ENCODE measurements at regions not wholly inside any gene's neighbourhood (a gene's known extent, or its start where the extent isn't known, plus 50 kb on each side); places are given as distances from the start of the nearest gene placed in this dataset.

- no peak overlapping the region for H3K4me3 ChIP-seq
- H3K9me3 ChIP-seq (replicated peaks): no peaks in the 10 kb centered on the region
- no peak overlapping the region for H3K27ac ChIP-seq
- no peaks in the 10 kb centered on the region for H3K27me3 ChIP-seq (replicated peaks)
- DNase-seq (ENCODE audit: low read depth in 1 of 2, low spot score in 2 of 2): no peak
- peaks cover 9% of the 10 kb centered on the region for H3K36me3 ChIP-seq
- H3K4me1 ChIP-seq (replicated peaks): no peaks in the 10 kb centered on the region
These were observed 359.2 kb downstream of the MTX2 start for GRCh38 chr2:176628438-176628837.

GRCh38 chr2:176633754-176634153, 364.5 kb downstream of the MTX2 start:
- peaks cover 4% of the 10 kb centered on the region for H3K4me1 ChIP-seq (replicated peaks)
- DNase-seq (ENCODE audit: low read depth in 1 of 2, low spot score in 2 of 2): no peak
- no peaks in the 10 kb centered on the region for H3K27me3 ChIP-seq (replicated peaks)
- H3K4me3 ChIP-seq: no peak overlapping the region
- H3K36me3 ChIP-seq: peaks cover 9% of the 10 kb centered on the region
- H3K27ac ChIP-seq: no peak overlapping the region
- H3K9me3 ChIP-seq (replicated peaks): no peaks in the 10 kb centered on the region

GRCh38 chr2:176636401-176636800, 367.2 kb downstream of the MTX2 start:
- no peaks in the 10 kb centered on the region for H3K27me3 ChIP-seq (replicated peaks)
- no peaks in the 10 kb centered on the region for H3K9me3 ChIP-seq (replicated peaks)
- no peak for DNase-seq (ENCODE audit: low read depth in 1 of 2, low spot score in 2 of 2)
- no peaks in the 10 kb centered on the region for H3K36me3 ChIP-seq
- H3K27ac ChIP-seq: no peak overlapping the region
- H3K4me3 ChIP-seq: peak overlapping the region; percentile 73
- peaks cover 6% of the 10 kb centered on the region for H3K4me1 ChIP-seq (replicated peaks)

GRCh38 chr2:176637142-176637485, 367.9 kb downstream of the MTX2 start:
- peak overlapping the region; percentile 73 for H3K4me3 ChIP-seq
- H3K36me3 ChIP-seq: no peaks in the 10 kb centered on the region
- H3K9me3 ChIP-seq (replicated peaks): no peaks in the 10 kb centered on the region
- H3K27ac ChIP-seq: peak overlapping the region; percentile 87
- DNase-seq (ENCODE audit: low read depth in 1 of 2, low spot score in 2 of 2): no peak
- H3K4me1 ChIP-seq (replicated peaks): peaks cover 13% of the 10 kb centered on the region
- H3K27me3 ChIP-seq (replicated peaks): no peaks in the 10 kb centered on the region

- Histone ChIP-seq H3K4me1 (replicated peaks) (peaks cover 16% of the 10 kb centered on the region), H3K9me3 (replicated peaks) (no peaks in the 10 kb centered on the region), H3K4me3 (peak overlapping the region; percentile 73), H3K36me3 (no peaks in the 10 kb centered on the region), H3K27ac (peak overlapping the region; percentile 87), H3K27me3 (replicated peaks) (no peaks in the 10 kb centered on the region)
- peak; percentile 72 to 90 for DNase-seq (ENCODE audit: low read depth in 1 of 2, low spot score in 2 of 2)
These were observed 368.4 kb downstream of the MTX2 start for GRCh38 chr2:176637486-176638166.

- peak overlapping the region; percentile 87 for H3K27ac ChIP-seq
These were observed 369.1 kb downstream of the MTX2 start for GRCh38 chr2:176638167-176639015.

GRCh38 chr2:176639016-176639343, 369.7 kb downstream of the MTX2 start:
- Histone ChIP-seq H3K4me1 (replicated peaks) (peaks cover 18% of the 10 kb centered on the region), H3K27me3 (replicated peaks) (no peaks in the 10 kb centered on the region), H3K36me3 (no peaks in the 10 kb centered on the region), H3K9me3 (replicated peaks) (no peaks in the 10 kb centered on the region), H3K27ac (no peak overlapping the region), H3K4me3 (no peak overlapping the region)
- DNase-seq (ENCODE audit: low read depth in 1 of 2, low spot score in 2 of 2): no peak

More at GRCh38 chr2:176638167-176639015, 369.1 kb downstream of the MTX2 start:
- DNase-seq (ENCODE audit: low read depth in 1 of 2, low spot score in 2 of 2): peak; percentile 77 to 84
- H3K9me3 ChIP-seq (replicated peaks): no peaks in the 10 kb centered on the region
- H3K27me3 ChIP-seq (replicated peaks): no peaks in the 10 kb centered on the region
- peak overlapping the region; percentile 73 for H3K4me3 ChIP-seq
- no peaks in the 10 kb centered on the region for H3K36me3 ChIP-seq
- H3K4me1 ChIP-seq (replicated peaks): peaks cover 18% of the 10 kb centered on the region

GRCh38 chr2:176639671-176640070, 370.4 kb downstream of the MTX2 start:
- no peak overlapping the region for H3K4me3 ChIP-seq
- H3K4me1 ChIP-seq (replicated peaks): peaks cover 18% of the 10 kb centered on the region
- no peaks in the 10 kb centered on the region for H3K9me3 ChIP-seq (replicated peaks)
- no peak for DNase-seq (ENCODE audit: low read depth in 1 of 2, low spot score in 2 of 2)
- no peaks in the 10 kb centered on the region for H3K27me3 ChIP-seq (replicated peaks)
- no peak overlapping the region for H3K27ac ChIP-seq
- no peaks in the 10 kb centered on the region for H3K36me3 ChIP-seq

GRCh38 chr2:176641436-176641835, 372.2 kb downstream of the MTX2 start:
- no peaks in the 10 kb centered on the region for H3K27me3 ChIP-seq (replicated peaks)
- H3K4me1 ChIP-seq (replicated peaks): peaks cover 18% of the 10 kb centered on the region
- peak overlapping the region; percentile 58 for H3K27ac ChIP-seq

GRCh38 chr2:176642074-176642473, 372.8 kb downstream of the MTX2 start:
- Histone ChIP-seq H3K9me3 (replicated peaks) (no peaks in the 10 kb centered on the region), H3K27ac (peak overlapping the region; percentile 58), H3K4me3 (no peak overlapping the region), H3K4me1 (replicated peaks) (peaks cover 18% of the 10 kb centered on the region), H3K36me3 (no peaks in the 10 kb centered on the region), H3K27me3 (replicated peaks) (no peaks in the 10 kb centered on the region)
- DNase-seq (ENCODE audit: low read depth in 1 of 2, low spot score in 2 of 2): peak in 1 of 2 experiments; percentile 79

More at GRCh38 chr2:176641436-176641835, 372.2 kb downstream of the MTX2 start:
- Histone ChIP-seq H3K9me3 (replicated peaks) (no peaks in the 10 kb centered on the region), H3K4me3 (no peak overlapping the region), H3K36me3 (no peaks in the 10 kb centered on the region)
- no peak for DNase-seq (ENCODE audit: low read depth in 1 of 2, low spot score in 2 of 2)

- Histone ChIP-seq H3K36me3 (no peaks in the 10 kb centered on the region), H3K4me1 (replicated peaks) (peaks cover 15% of the 10 kb centered on the region), H3K9me3 (replicated peaks) (no peaks in the 10 kb centered on the region), H3K27me3 (replicated peaks) (no peaks in the 10 kb centered on the region), H3K27ac (no peak overlapping the region), H3K4me3 (no peak overlapping the region)
- DNase-seq (ENCODE audit: low read depth in 1 of 2, low spot score in 2 of 2): no peak
These were observed 374.4 kb downstream of the MTX2 start for GRCh38 chr2:176643646-176644045.

GRCh38 chr2:176645494-176645893, 376.3 kb downstream of the MTX2 start:
- H3K9me3 ChIP-seq (replicated peaks): no peaks in the 10 kb centered on the region
- H3K27ac ChIP-seq: no peak overlapping the region
- no peaks in the 10 kb centered on the region for H3K27me3 ChIP-seq (replicated peaks)
- no peaks in the 10 kb centered on the region for H3K36me3 ChIP-seq
- H3K4me3 ChIP-seq: no peak overlapping the region
- peaks cover 26% of the 10 kb centered on the region for H3K4me1 ChIP-seq (replicated peaks)
- no peak for DNase-seq (ENCODE audit: low read depth in 1 of 2, low spot score in 2 of 2)

- H3K4me1 ChIP-seq (replicated peaks): peaks cover 26% of the 10 kb centered on the region
- H3K4me3 ChIP-seq: no peak overlapping the region
- no peaks in the 10 kb centered on the region for H3K36me3 ChIP-seq
- no peak for DNase-seq (ENCODE audit: low read depth in 1 of 2, low spot score in 2 of 2)
- no peaks in the 10 kb centered on the region for H3K9me3 ChIP-seq (replicated peaks)
- H3K27me3 ChIP-seq (replicated peaks): no peaks in the 10 kb centered on the region
- no peak overlapping the region for H3K27ac ChIP-seq
These were observed 376.9 kb downstream of the MTX2 start for GRCh38 chr2:176646033-176646615.

Data from SJSA1 (cell line).